Aorta (tissue), 5 donors: ENCODE measurements at regions not wholly inside any gene's neighbourhood (a gene's known extent, or its start where the extent isn't known, plus 50 kb on each side); places are given as distances from the start of the nearest gene placed in this dataset.
A peak's percentile ranks its signal among the peaks of the same experiment; 100 is the strongest.

Source experiments
- ATAC-seq: fragments of 200-7000 bp; cut with Tn5 transposase; one replicate; pipeline ENCODE4 v1.9.1; 2022; ENCODE audit warnings: moderate library complexity; ENCODE audit not compliant: low FRiP score
- DNase-seq, 2 donors: peaks; one replicate each; pipeline ENCODE4 v3.0.0-alpha.2; 2020
- H3K27ac ChIP-seq, 2 donors: one replicate each; pipeline ENCODE4 v1.5.1; 2013; ENCODE audit warnings: low read length in 2 of 2, mild to moderate bottlenecking in 2 of 2, moderate library complexity in 2 of 2, control low read depth in 1 of 2, inconsistent platforms in 1 of 2, low read depth in 1 of 2
- H3K27me3 ChIP-seq, 2 donors: one replicate each; pipeline ENCODE4 v1.6.1; 2013; ENCODE audit warnings: control low read depth in 1 of 2, low read length in 1 of 2, mild to moderate bottlenecking in 1 of 2, moderate library complexity in 1 of 2; ENCODE audit not compliant: insufficient read depth in 2 of 2, control insufficient read depth in 1 of 2
- H3K36me3 ChIP-seq, 2 donors: one replicate each; pipeline ENCODE4 v1.6.1; 2013; ENCODE audit warnings: control low read depth in 1 of 2, low read length in 1 of 2, mild to moderate bottlenecking in 1 of 2; ENCODE audit not compliant: insufficient read depth in 2 of 2, control insufficient read depth in 1 of 2
- H3K4me1 ChIP-seq, 2 donors: one replicate each; pipeline ENCODE4 v1.6.1; 2013; ENCODE audit warnings: low read length in 2 of 2, control low read depth in 1 of 2, mild to moderate bottlenecking in 1 of 2, moderate library complexity in 1 of 2; ENCODE audit not compliant: insufficient read depth in 2 of 2, control insufficient read depth in 1 of 2
- H3K4me3 ChIP-seq, 2 donors: one replicate each; pipeline ENCODE4 v1.5.1; 2013; ENCODE audit warnings: low read length in 2 of 2, control low read depth in 1 of 2, mild to moderate bottlenecking in 1 of 2
- H3K9me3 ChIP-seq: one replicate; pipeline ENCODE4 v1.6.1; 2013; ENCODE audit warnings: mild to moderate bottlenecking, low read length; ENCODE audit not compliant: control insufficient read depth
- WGBS, 2 donors: extraction: QIAGEN DNeasy Blood & Tissue Kit; methylation state at CpG; one replicate each; pipeline ENCODE4 v1.1.7; 2013; 5-methylcytosine and 5-hydroxymethylcytosine counted together
- intact Hi-C, 2 donors: fragments of 100-400 bp; cut with DNase I; formaldehyde crosslinking; loops; one replicate each; pipeline versions ENCODE4 v1.14.2 to v1.15.0; 2022
- donor health status: healthy with polysubstance abuse.
- donor health status: Bipolar disorder and iron deficiency.
- donor health status: DM: no; HTN: no; CAD: no.
- donor health status: DM: no; HTN: no; CAD: no.
- donor health status: DM: yes; HTN: yes; CAD: no.

DNA sequence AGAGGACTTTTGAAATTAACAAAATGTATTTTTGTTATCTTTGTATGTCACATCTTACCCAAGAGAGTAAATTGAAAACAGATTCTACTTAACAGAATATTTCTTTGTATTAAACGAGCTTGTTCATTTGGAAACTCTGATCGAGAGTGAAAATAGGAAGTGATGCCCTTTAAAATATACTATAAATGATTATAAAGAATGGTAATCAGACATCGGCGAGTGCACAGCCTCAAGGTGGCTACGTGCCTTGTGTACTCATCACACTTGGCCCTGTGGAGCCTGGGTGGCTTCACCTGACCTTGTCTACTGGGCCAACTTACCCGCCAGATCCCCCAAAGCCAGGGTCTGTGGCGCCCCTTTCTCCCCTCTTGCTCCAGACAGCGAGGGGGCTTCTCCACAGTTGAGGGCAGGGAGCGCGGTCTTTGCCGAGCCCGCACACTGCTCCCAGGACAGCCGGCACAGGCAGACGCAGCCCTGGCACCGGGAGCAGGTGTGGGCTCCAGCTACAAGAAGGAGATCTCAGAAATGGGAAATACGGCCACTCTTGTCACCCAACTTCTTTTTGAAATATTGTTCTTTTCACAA is 243.2 kb downstream of the CEMIP2 start:
- intact Hi-C loops, result no loop called here
- no peak overlapping the region for H3K4me3 ChIP-seq
- no peak overlapping the region for H3K27ac ChIP-seq
- no peaks in the 10 kb centered on the region for H3K9me3 ChIP-seq
- H3K4me1 ChIP-seq, result no peaks in the 10 kb centered on the region
- 89 to 90% methylated on average over 16 of the region's 16 CpGs for WGBS, 2 donors
- ATAC-seq (no peak), DNase-seq (no peak)
- no peaks in the 10 kb centered on the region for H3K36me3 ChIP-seq
- H3K27me3 ChIP-seq, result no peaks in the 10 kb centered on the region

DNA sequence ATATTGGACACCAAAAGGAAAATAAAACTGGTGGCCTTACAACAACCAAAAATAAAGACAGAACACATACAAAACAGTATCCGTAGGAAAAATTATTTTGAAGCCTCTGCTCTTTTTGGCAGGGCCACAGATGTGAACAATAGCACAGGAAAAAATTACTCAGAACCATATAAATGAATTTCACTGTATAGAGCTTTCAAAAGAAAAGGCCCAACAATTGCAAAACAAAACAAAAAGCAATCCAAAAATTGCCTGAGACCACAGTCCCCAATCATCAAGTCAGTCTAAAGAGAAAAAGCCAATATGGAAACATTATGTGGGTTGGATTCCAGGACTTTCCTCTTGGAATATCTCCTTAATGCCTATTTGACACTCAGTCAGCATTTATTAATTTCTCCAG is 243.8 kb downstream of the CEMIP2 start:
- Histone ChIP-seq H3K27ac (no peak overlapping the region), H3K9me3 (no peaks in the 10 kb centered on the region), H3K27me3 (no peaks in the 10 kb centered on the region), H3K4me3 (no peak overlapping the region), H3K36me3 (no peaks in the 10 kb centered on the region), H3K4me1 (no peaks in the 10 kb centered on the region)
- WGBS, 2 donors, result 61 to 82% methylated on average over 1 of the region's 1 CpG
- DNase-seq (no peak), ATAC-seq (no peak)
- intact Hi-C loops, result no loop called here

DNA sequence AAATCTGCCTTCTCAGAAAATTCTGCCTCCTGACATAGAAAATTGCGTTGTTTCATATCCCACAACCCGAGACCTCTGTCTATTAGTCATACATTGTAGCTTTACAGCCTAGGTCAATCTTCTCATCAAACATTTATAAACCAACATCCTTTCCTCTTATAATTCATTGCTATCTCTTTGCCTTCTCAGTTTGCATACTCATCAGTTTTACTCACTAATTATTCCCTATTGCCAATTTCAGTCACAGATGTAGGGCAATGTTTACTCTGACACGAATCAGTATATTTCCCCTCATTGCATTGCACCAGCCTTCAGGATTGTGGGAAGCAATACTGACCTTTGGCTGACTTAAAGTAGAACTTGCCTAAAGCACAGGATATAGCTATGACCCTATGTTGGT is 247.2 kb downstream of the CEMIP2 start:
- Histone ChIP-seq H3K4me3 (no peak overlapping the region), H3K4me1 (no peaks in the 10 kb centered on the region), H3K36me3 (no peaks in the 10 kb centered on the region), H3K27me3 (no peaks in the 10 kb centered on the region), H3K9me3 (no peaks in the 10 kb centered on the region), H3K27ac (no peak overlapping the region)
- intact Hi-C loops, result no loop called here
- 62 to 68% methylated on average over 3 of the region's 3 CpGs for WGBS, 2 donors
- DNase-seq (no peak), ATAC-seq (no peak)

DNA sequence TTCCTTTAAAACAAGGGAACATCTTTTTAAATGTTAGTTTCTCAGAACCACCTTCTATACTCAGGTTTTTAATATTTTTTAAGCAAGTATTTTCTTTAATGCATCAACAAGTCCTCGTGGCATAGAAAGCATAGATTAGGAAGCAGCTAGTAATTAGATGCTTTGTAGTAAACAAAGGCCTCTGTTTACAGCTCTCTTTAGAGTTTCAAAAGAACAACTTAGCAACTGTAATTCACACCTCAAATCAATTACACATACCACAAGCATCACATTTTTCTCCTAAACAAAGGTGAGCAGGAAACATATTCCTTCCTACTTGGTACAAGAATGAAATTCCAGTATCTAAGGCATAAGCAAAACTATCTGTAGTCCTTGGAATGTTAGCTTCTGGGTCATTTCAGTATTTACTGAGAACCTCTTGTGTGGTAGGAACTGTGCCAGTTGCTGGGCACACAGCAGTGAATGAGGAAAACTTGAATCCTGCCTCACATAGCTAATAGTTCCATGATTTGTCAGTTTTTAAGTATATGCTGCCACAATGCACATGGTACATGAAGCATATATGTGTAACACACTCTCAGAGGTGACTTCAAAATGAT is 249.1 kb downstream of the CEMIP2 start:
- DNase-seq (no peak), ATAC-seq (no peak)
- Histone ChIP-seq H3K27me3 (no peaks in the 10 kb centered on the region), H3K36me3 (no peaks in the 10 kb centered on the region), H3K9me3 (no peaks in the 10 kb centered on the region), H3K4me3 (no peak overlapping the region), H3K27ac (no peak overlapping the region), H3K4me1 (no peaks in the 10 kb centered on the region)
- 6 to 11% methylated on average over 1 of the region's 1 CpG for WGBS, 2 donors
- intact Hi-C loops, result no loop called here

DNA sequence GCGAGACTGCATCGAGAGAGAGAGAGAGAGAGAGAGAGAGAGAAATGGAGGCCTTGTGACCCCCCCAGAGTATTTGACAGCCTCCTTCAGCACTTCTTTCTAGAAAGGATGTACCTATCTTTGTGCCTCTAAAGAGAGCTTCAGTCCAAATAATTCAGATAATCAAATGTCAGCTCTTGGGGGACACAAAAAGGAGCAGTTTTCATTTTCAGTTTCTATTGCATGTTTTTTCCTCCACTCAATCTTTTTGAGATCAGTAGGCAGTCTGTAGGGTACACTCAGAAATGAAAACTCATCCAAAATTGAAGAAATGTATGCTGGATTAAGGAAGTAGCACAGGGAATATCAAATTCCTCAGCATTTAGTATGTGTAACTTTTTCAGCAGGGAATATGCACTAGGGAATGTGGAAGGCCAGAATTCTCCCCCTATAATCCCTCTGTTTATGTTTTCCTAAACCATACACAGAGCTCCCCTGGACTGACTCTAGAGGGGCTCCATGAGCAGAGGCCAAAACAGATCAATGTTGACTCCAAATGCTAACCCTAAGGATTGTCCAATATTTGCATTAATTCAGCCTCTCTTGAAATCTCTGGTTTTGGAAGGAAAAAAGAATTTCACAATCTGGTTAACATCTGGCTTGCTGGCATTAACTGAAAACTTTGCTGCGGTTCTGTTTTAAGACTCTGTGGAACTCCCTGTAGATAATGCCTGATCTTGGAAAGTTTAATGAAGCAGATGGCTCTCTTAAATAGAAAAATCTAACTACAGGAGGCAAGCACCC is 250.1 kb downstream of the CEMIP2 start:
- intact Hi-C loops, result no loop called here

DNA sequence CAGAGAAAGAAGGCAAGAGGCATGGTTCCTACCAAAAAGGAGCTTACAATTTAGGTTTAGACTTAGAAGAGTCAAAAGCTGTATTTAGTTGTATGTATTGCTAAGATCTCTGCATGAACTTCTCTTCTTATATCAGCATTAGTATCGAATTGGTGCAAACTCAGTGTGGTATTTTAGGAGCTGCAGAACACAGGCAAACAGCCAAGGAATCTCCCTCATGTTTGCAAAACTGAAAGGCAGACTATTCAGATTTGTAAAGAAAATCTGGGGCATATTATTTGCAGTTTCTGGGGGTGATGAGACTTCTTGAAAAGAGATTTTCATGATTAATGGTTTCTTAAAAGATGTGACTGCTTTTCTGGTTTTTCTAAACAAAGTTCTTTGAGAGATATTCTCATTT is 252.7 kb downstream of the CEMIP2 start:
- ATAC-seq (no peak), DNase-seq (no peak)
- no peaks in the 10 kb centered on the region for H3K27me3 ChIP-seq
- H3K27ac ChIP-seq, result no peak overlapping the region
- no peaks in the 10 kb centered on the region for H3K36me3 ChIP-seq
- 3 to 10% methylated on average over 1 of the region's 1 CpG for WGBS, 2 donors
- H3K9me3 ChIP-seq, result no peaks in the 10 kb centered on the region
- H3K4me3 ChIP-seq, result no peak overlapping the region
- intact Hi-C loops, result no loop called here
- no peaks in the 10 kb centered on the region for H3K4me1 ChIP-seq

More for the DNA sequence above, 250.1 kb downstream of the CEMIP2 start:
- no peaks in the 10 kb centered on the region for H3K36me3 ChIP-seq
- WGBS, 2 donors, result 71 to 74% methylated on average over 3 of the region's 3 CpGs
- H3K27me3 ChIP-seq, result no peaks in the 10 kb centered on the region
- ATAC-seq (peak; percentile 38), DNase-seq (no peak)
- H3K27ac ChIP-seq, result no peak overlapping the region
- no peaks in the 10 kb centered on the region for H3K9me3 ChIP-seq
- no peaks in the 10 kb centered on the region for H3K4me1 ChIP-seq
- H3K4me3 ChIP-seq, result no peak overlapping the region

DNA sequence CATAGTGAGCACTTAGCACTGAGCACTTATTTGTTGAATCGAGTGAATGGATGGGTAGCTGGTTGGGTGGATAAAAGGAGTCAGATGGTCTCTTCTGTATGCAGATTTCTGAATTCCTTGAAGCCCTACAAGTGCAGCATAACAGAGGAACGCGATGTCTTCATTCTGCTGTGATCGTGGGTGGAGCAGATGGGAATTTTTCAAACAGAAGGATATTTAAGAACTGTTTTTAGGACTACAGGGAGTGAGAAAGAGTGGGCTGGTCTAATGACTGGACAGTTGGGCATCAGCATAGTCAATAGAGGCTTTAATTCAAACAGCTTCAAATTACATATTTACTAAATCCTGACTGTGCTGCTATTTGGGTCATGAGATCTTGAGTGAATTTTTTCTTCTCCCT is 253.2 kb downstream of the CEMIP2 start:
- Histone ChIP-seq H3K27me3 (no peaks in the 10 kb centered on the region), H3K4me3 (no peak overlapping the region), H3K27ac (no peak overlapping the region), H3K9me3 (no peaks in the 10 kb centered on the region), H3K36me3 (no peaks in the 10 kb centered on the region), H3K4me1 (no peaks in the 10 kb centered on the region)
- ATAC-seq, result no peak
- intact Hi-C loops, result no loop called here
- DNase-seq, result no peak
- WGBS, 2 donors, result 80 to 83% methylated on average over 4 of the region's 4 CpGs

DNA sequence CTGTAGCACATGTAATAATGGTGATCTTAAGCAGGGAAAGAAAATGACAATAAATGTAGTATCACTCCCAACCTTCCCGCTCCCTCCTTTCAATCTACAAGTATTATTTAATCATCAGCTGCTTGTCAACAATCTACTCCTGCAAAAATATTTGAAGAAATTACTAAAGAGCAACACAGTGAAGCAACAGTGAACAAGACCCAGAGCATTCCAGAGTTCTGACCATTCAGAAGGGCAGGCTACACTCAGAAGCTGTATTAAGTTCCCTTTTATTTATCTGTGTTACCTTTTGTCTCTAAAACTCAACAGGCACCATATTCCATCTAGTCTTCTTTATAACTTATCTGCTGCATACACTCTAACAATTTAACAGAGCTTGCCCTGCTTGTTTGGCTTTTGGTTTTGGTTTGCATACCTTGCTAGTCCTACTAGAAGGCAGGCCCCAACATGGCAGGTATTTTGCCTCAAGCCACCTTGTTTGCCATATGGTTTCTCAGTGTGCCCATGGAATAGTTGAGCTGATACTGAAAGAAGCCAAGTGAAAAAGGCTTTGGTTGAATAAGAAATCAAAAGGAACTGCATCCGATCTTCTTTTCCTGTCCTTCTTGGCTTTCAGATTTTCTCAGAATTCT is 253.9 kb downstream of the CEMIP2 start:
- Histone ChIP-seq H3K4me3 (no peak overlapping the region), H3K9me3 (no peaks in the 10 kb centered on the region), H3K36me3 (no peaks in the 10 kb centered on the region), H3K27me3 (no peaks in the 10 kb centered on the region), H3K4me1 (no peaks in the 10 kb centered on the region), H3K27ac (no peak overlapping the region)
- WGBS, 2 donors, result 87 to 96% methylated on average over 2 of the region's 2 CpGs
- DNase-seq (no peak), ATAC-seq (no peak)
- intact Hi-C loops, result no loop called here
